Activated CD8-positive, alpha-beta T cell treated with anti-CD3 and anti-CD28 coated beads for 36 hours (primary cell): ENCODE measurements at regions not wholly inside any gene's neighbourhood (a gene's known extent, or its start where the extent isn't known, plus 50 kb on each side); places are given as distances from the start of the nearest gene placed in this dataset.

Experiments used
- ATAC-seq: fragments of 200-7000 bp; cut with Tn5 transposase; one replicate; pipeline ENCODE4 v1.10.0; 2021; ENCODE audit warnings: mild to moderate bottlenecking, moderate library complexity
- CTCF ChIA-PET: fragments of 350-600 bp; sonication (Branson Sonifier 250); formaldehyde crosslinking; loops from one replicate; lab custom pipeline; 2021; ENCODE audit warnings: antibody characterized with exemption; lab: Charles Lee
- POLR2A ChIA-PET: fragments of 350-600 bp; sonication (Branson Sonifier 250); formaldehyde crosslinking; loops from one replicate; lab custom pipeline; 2021; ENCODE audit warnings: antibody characterized with exemption; lab: Charles Lee
- DNase-seq: peaks from one replicate; pipeline ENCODE4 v3.0.0-alpha.2; 2020
- H3K27ac Mint-ChIP-seq: one replicate; pipeline ENCODE4 v1.8.0; 2021; ENCODE audit warnings: mild to moderate bottlenecking, mixed read lengths
- H3K27me3 Mint-ChIP-seq: one replicate; pipeline ENCODE4 v1.8.0; 2021; ENCODE audit warnings: mixed read lengths
- H3K36me3 Mint-ChIP-seq: one replicate; pipeline ENCODE4 v1.8.0; 2021; ENCODE audit warnings: low read depth, mixed read lengths
- H3K4me1 Mint-ChIP-seq: one replicate; pipeline ENCODE4 v1.8.0; 2021; ENCODE audit warnings: low read depth, mixed read lengths
- H3K4me3 Mint-ChIP-seq: one replicate; pipeline ENCODE4 v1.8.0; 2021; ENCODE audit warnings: mild to moderate bottlenecking, moderate library complexity, mixed read lengths
- H3K9me3 Mint-ChIP-seq: one replicate; pipeline ENCODE4 v1.8.0; 2021; ENCODE audit warnings: mixed read lengths
- CTCF ChIP-seq: fragments of 200-600 bp; IDR thresholded peaks from one replicate; pipeline ENCODE4 v1.8.0; 2022; ENCODE audit warnings: antibody characterized with exemption, mild to moderate bottlenecking
- intact Hi-C: fragments of 100-400 bp; cut with micrococcal nuclease; formaldehyde crosslinking; loops from one replicate; pipeline ENCODE4 v1.10.0; 2022

GRCh38 chr7:18250133-18250532 lies 222.5 kb upstream of the PRPS1L1 start:
- intact Hi-C loops: no loop called here
- Mint-ChIP-seq H3K4me1 (no peaks in the 10 kb centered on the region), H3K36me3 (peaks cover 2% of the 10 kb centered on the region), H3K27ac (no peak overlapping the region), H3K4me3 (no peak overlapping the region), H3K27me3 (no peaks in the 10 kb centered on the region), H3K9me3 (peaks cover 21% of the 10 kb centered on the region)
- ChIA-PET POLR2A (no interaction called here), CTCF (no interaction called here)
- DNase-seq: no peak
- TF ChIP-seq CTCF: no peak
- no peak for ATAC-seq

- TF ChIP-seq CTCF: no peak
- Mint-ChIP-seq H3K4me1 (no peaks in the 10 kb centered on the region), H3K27me3 (no peaks in the 10 kb centered on the region), H3K36me3 (no peaks in the 10 kb centered on the region), H3K4me3 (no peak overlapping the region), H3K27ac (no peak overlapping the region), H3K9me3 (peaks cover 9% of the 10 kb centered on the region)
- intact Hi-C loops: no loop called here
- POLR2A ChIA-PET: no interaction called here
- DNase-seq: no peak
- CTCF ChIA-PET: no interaction called here
- ATAC-seq: no peak
Measured at GRCh38 chr7:18257711-18258110, 230.1 kb upstream of the PRPS1L1 start.

GRCh38 chr7:18262058-18262457 lies 233.5 kb upstream of the HDAC9 start:
- CTCF ChIA-PET: no interaction called here
- Mint-ChIP-seq H3K4me3 (no peak overlapping the region), H3K27me3 (no peaks in the 10 kb centered on the region), H3K36me3 (no peaks in the 10 kb centered on the region), H3K9me3 (peaks cover 6% of the 10 kb centered on the region), H3K27ac (no peak overlapping the region), H3K4me1 (no peaks in the 10 kb centered on the region)
- no peak for DNase-seq
- POLR2A ChIA-PET: no interaction called here
- ATAC-seq: no peak
- intact Hi-C loops: no loop called here
- TF ChIP-seq CTCF: no peak

- Mint-ChIP-seq H3K27me3 (no peaks in the 10 kb centered on the region), H3K27ac (no peak overlapping the region), H3K36me3 (no peaks in the 10 kb centered on the region), H3K4me3 (no peak overlapping the region), H3K4me1 (no peaks in the 10 kb centered on the region), H3K9me3 (peaks cover 6% of the 10 kb centered on the region)
- no peak for ATAC-seq
- DNase-seq: no peak
- TF ChIP-seq CTCF: no peak
- CTCF ChIA-PET: interaction anchor here (0.7 kb wide), 1 partner anchor 496 kb away, joined by 3 read pairs; no protein-coding TSS in a partner anchor
- POLR2A ChIA-PET: interaction anchor here (0.7 kb wide), 1 partner anchor 24 kb away, joined by 3 read pairs; no protein-coding TSS in a partner anchor
- intact Hi-C loops: no loop called here
Measured at GRCh38 chr7:18265611-18266281, 229.8 kb upstream of the HDAC9 start.

- no peak overlapping the region for H3K4me3 Mint-ChIP-seq
- no peaks in the 10 kb centered on the region for H3K27me3 Mint-ChIP-seq
- intact Hi-C loops: no loop called here
- no peak overlapping the region for H3K27ac Mint-ChIP-seq
- H3K36me3 Mint-ChIP-seq: no peaks in the 10 kb centered on the region
- no peak for ATAC-seq
- H3K9me3 Mint-ChIP-seq: no peaks in the 10 kb centered on the region
- no peaks in the 10 kb centered on the region for H3K4me1 Mint-ChIP-seq
- CTCF ChIA-PET: no interaction called here
- no peak for TF ChIP-seq CTCF
- POLR2A ChIA-PET: no interaction called here
- DNase-seq: no peak
Measured at GRCh38 chr7:18268571-18268970, 227.0 kb upstream of the HDAC9 start.
